GM18861 (cell line): ENCODE measurements at regions not wholly inside any gene's neighbourhood (a gene's known extent, or its start where the extent isn't known, plus 50 kb on each side); places are given as distances from the start of the nearest gene placed in this dataset.

Source experiments
- ATAC-seq: cut with Tn5 transposase; IDR thresholded peaks from one replicate; pipeline ENCODE4 v1.9.1; 2021; ENCODE audit not compliant: unreplicated experiment

DNA sequence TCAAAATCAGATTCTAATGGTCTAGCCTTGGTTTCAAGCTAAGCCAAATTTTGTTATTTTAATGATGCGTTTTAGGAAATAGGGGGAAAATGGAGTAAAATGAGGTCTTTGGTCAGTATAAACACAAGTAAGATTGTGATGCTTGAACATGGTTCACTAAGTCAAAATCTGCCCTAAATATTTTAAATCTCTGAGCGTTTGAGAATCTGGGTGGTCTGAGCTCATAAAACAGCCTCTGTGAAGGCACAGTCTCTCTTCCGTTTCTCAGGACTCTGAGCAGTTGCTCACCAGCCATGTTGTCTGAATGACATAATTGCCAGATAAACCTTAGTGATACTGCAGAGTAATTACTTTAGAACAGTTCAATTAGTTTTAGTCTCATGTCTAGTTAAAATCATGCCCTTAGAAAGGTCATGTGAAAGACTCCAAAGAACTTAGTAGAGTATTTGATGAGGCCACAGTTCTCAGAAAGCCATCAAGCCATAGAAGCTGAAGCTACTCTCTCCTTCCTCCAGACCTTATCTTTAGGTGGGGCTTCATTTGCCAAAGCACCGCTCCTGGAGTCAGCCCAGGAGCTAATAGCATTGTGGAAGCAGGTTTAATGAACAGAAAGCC is 257.1 kb upstream of the MAP3K1 start:
- no peak for ATAC-seq

DNA sequence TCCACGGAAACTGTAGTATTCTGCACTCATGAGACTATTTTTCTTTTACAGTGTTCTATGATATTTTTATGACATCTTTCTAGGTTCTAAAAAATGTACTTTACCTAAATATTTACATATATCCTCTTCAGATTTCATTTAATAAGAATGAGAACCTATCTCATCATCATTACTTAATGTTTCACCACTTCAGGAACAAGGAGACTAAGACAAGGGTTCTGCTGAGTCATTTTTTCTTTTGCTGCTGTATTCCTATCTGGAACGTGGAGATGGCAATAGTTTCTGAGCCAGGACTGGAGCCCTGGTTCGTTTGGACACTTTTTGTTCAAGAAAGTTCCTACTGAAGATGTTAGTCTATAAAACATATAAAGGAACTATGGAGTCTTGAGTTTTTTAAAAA is 258.2 kb upstream of the MAP3K1 start:
- ATAC-seq, result no peak

DNA sequence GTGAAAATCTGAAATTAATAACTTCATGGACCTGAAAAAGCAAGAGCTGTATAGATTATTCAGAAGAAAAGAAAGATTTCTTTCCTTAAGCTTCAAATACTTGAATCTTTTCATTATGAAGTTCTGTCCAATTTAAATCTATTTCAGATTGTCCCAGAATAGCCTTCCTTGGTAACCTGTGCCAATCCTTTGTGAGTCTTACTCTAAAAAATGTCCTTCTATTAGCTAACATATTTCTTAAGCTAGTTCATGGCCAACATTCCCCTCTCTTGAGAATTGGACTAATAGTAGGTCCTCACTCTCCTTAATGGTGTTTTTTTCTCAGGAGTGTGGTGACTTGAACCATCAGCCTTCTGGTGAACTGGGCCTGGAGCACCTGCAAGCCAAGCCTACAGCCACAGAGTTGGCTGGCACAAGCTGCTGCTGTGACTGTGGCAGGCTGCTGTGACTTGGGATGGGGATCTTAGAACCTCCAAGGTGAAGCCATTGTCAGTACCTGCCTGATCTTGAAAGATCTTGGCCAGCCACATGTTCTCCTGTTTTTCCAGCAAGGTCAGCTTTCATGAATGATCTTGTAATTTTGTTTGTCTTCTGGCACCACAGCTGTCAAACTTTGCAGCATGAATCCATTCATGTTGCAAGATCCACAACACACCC is 262.6 kb upstream of the MAP3K1 start:
- ATAC-seq, result no peak

DNA sequence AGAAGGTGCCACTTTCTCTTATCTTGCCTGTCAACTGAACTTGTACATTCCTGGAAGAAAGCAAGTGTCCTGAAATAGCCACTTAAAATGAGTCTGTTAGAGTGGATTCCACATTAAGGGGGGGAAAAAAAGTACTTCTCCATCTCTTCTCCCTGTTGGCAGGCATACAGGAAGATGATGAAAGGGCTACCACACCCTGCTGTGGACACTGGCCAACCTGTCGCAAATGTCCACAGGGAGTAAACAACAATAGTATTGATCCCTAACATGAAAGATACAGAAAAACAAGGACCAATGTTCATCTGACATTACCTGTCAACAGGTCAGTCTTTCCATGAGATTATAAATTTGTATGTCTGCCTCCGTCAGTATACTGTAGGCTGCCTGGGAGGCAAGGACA is 265.1 kb upstream of the MAP3K1 start:
- ATAC-seq, result no peak

DNA sequence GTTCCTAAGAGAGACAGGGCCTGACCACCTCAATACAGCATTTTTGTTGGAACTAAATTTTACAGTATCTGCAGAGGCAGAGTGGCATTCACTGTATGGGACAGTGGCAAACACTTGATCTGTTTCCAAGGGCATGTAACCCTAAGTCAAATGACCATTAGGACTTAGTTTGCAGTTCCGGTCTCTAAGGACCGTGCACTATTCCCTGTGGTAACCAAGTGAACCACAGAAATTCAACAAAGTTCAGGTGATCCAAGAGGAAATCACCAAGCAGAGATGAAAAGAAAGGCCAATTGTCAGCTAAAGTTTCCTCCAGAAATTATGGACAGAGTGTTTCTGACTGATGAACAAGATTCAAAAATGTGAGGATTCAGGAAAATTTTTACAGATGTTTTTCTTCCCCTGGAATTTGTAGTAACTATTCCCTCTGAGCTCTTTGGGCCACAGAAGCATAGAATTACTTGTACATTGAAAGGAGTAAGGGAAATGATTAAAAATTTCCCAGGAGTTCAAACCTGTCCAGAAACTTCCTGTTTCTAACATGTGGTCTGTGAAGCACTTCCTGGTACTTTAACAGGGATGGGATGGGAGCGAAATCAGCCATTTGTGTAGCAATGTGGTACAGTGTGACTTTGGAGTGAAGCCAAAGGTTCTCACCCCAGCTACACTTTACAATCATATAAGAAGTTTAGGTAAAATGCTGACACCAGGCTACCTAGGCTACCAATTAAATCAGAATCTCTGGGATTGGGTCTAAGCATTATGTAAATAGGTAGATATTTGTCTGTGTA is 266.1 kb upstream of the MAP3K1 start:
- no peak for ATAC-seq

DNA sequence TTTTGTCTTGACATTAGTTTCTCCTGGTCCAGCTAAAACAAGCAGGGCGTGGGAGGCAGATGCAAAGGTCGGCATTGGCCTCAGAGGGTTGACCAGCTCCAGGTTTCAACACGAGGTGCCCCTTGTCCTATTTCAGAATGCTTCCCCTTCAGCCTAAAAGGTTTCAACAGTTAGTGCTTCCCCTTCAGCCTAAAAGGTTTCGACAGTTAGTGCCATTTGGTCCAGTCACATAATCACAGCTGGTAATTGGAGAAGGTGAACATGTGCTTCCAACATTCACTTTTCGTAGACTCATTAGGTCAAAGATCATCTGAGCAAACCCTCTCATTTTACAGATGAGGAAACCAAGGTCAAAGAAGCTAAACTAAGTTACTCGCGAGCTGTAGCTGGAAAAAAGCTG is 270.3 kb upstream of the MAP3K1 start:
- no peak for ATAC-seq

DNA sequence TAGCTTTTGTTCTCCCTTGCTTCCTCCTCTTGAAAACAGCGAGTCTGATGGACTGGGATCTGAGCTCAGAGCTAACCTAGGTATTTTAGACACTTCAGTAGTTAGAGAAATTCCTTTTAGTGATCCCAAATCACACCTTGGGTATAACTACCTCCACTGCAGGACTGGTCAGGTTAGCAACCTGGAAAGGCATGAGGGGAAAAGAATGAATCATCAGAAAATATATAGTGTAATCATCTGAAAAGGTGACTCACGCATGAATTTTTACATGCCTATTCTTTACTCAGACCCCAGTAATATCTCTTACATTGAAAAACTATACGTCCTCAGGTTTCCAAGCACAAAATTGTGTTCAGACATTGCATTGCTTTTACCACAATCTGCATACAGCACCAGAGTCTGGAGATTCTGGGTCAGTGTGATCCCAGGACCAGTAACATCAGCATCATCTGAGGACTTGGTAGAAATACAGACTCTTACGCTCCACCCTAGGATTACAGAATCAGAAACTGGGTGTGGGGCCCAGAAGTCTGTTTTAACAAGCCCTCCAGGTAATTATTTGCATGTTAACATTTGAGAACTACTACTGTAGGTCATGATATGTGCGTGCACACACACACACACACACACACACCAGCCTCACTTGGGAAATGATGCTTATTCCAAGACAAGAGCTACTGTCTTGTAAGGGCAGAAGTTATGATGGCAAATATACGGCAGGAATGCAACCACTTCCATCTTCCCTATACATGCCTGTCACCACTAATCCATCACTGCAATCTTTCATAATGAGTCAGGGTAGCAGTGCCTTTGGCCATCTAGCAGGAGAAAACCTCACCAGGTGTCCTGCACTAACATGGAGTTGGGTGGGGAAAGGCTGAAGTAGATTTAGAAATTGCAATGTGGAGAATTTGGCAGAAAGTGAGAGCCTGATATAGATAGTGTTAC is 271.6 kb upstream of the MAP3K1 start:
- no peak for ATAC-seq

DNA sequence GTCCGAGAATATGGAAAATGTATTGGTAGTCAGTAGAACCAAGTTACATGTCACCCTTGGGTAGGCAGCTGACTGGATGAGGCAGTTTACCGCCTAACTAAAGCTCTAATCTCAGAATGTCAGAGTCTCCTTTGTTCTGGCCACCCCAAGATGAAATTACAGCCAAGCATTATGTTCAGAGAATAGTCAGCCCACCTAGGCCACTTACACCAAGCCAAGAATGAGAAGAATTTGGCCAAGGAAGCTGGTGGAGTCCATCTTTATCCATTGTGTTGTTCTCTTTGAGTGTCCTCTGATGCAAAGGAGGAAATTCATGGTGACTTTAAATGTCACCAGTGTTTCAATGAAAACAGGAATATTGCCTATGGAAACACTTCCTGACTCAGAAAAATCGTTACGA is 275.1 kb upstream of the MAP3K1 start:
- ATAC-seq, result no peak

DNA sequence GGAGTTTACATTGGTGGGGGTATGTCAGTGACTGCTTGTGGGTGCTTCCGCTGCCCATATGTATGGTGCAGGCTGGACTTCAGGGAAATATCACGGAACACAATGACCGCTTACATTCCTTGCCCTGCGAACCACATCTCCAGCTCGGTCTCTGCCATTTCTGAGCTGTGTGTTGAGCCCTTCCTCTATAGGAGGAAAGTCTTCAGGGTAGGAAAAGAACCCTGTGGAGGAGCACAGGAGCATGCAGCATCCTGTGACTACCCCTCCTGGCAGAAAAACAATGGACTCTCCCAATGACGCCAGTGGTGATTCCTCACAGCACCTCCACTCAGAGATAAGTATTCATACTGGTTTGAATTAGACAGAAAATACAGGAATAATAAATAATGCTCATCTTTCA is 276.8 kb upstream of the MAP3K1 start:
- no peak for ATAC-seq

DNA sequence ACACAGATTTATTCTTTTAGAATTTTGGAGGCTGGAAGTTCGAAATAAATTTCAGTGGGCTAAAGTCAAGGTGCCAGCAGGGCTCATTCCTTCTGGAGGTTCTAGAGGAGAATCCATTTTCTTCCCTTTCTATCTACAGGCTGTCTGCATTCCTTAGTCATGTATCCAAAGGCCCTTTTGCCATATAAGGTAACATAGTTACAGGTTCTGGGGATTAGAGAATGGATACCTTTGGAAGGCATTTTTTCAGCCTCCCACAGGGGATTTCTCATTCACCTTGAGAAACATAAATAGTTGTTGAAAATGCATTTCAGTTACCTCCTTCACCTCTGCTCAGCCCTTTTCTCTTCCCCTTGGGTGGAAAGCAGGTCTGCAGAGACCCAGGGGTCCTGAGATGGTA is 280.0 kb upstream of the MAP3K1 start:
- no peak for ATAC-seq

DNA sequence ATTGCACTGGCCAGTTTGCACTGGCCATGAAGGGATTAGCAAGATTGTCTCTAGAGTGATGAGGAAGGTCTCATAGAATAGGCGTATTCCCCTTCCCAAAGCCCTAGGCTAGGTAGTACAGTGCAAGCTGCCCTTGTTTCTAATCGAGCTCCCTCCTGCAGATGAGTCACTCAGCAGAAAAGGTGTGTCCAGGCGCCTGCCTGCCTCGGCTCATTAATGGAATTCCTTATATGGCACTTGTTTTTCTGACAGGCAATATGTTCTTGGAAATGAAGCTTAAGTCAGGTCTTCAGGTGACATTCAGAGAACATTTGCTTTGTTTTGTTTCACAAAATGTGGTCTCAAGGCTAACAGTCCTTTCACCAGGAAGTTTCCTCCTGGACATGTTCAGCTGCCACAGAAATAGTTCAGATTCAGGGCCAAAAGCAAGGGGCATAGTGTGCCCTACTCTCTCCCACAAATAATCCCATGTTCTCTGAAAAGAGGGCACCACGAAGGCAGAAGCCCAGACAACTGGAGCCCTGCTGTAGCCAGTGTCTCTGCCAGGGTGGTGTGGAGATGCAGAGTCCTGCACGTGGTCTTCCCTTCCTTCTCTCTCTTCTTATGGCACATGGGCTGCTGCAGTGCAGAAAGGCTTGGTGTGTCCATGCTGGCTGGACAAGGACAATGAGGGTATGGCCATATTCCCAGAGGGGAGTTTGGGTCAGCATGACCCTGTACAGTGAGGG is 281.1 kb upstream of the MAP3K1 start:
- no peak for ATAC-seq

DNA sequence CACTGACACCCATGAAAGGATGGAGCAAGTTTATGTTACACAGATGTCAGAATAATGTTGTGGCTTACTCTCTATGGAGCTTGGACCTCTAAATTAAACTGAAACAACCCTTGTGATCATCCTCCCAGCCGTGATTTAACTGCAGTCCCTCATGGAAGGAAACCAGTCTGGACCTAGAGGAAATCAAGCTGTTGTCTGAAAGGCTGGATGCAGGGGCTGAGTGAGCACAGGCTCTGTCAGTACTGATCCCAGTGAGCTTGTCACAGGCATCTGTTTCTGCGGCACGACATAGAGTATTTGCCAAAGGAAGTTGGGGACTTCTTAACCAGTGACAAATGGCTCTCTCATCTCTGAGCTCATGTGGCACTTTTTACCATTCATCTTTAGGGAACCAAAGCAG is 282.9 kb upstream of the MAP3K1 start:
- no peak for ATAC-seq

DNA sequence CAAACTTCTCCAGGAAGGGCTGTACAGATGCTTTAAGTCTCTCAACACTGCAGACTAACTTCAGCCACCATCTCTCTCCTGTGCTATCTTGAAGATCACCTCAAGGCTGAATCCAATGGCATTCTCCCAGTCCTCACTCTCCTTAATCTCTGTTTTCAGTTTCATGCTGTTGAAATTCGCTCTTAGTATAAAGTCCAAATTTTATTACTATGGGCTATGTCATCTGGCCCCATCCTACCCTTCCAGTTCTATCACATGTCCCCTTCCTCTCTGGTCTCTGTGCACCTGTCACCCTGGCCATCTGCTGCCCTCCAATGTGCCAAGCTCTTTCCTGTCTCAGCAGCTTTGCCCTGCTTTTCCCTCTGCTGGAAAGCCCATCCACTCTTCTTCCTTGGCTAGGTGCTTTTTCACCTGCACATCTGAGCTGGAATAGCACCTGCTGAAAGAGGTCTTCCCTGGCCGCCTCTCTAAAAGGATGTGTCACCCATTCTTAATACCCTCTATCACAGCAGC is 284.7 kb upstream of the MAP3K1 start:
- no peak for ATAC-seq

DNA sequence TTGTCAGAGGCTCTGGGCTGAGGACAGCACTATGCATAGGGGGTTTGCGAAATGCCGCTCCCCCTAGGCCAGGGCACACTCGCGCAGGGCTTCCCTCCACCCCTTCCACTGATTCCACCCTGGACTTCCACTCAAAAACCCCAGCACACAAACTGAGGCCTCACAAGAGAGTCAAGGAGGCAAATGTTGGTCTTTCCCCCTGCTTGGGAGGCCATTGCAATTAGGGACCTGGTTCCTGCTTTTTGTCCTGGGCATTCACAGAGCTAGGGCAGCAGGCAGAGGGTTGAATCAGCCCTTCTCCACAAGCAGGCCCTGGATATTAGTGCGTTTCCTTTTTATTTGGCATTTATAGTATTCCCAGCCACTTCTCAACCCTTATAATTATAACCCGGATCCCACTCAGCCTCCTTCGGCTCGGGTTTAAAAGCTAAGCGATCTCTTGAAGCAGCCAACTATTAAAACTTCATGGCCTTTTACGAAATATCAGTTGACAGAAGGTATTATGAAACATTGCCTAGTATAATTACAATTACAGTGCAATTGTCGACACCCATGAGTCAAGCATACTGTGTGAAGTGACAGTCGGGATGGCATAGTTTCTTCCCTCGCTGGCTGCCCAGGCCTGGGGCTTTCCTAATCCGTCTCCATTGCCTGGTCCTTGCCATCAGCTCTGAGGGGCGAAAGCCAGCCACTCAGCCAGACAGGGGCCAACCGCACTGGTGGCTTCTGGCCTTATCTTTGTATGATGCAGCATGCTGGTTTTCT is 285.5 kb upstream of the MAP3K1 start:
- no peak for ATAC-seq

DNA sequence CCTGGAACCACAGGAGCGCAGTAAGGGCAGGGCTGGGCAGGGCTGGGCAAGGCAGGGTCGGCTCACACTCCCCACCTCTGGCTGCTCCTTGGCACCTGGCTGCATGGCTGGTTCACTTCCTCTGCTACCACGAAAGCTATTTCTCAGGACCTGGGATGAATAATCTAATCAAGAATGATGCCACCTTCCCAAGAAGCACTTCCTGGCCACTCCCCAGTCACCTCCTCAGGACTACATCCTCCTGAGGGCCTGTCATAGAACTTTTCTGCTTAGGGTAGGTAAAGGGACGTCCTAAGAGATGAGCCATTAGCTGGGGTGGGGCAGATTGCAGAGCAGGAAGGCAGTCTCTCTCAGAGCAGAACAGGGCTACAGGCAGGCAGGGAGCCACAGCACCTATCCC is 288.2 kb upstream of the MAP3K1 start:
- no peak for ATAC-seq

DNA sequence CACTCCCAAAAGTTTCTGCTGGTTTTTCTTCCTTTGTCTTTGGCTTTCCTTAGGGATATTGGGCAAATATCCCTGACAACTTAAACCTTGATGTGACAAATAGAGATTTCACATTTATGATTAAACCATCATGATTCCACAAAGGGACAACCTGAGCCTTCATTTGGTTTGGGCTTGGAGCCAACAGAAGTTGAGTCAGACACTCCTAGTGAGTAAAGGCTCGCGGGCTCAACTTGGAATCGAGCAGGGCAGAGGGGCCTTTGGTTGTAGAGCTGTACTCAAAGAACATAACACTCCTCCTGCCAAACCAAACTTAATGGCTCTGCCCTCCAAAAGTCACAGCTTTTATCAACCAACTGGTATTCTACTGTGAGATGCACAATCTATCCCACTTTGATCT is 290.2 kb upstream of the MAP3K1 start:
- no peak for ATAC-seq

DNA sequence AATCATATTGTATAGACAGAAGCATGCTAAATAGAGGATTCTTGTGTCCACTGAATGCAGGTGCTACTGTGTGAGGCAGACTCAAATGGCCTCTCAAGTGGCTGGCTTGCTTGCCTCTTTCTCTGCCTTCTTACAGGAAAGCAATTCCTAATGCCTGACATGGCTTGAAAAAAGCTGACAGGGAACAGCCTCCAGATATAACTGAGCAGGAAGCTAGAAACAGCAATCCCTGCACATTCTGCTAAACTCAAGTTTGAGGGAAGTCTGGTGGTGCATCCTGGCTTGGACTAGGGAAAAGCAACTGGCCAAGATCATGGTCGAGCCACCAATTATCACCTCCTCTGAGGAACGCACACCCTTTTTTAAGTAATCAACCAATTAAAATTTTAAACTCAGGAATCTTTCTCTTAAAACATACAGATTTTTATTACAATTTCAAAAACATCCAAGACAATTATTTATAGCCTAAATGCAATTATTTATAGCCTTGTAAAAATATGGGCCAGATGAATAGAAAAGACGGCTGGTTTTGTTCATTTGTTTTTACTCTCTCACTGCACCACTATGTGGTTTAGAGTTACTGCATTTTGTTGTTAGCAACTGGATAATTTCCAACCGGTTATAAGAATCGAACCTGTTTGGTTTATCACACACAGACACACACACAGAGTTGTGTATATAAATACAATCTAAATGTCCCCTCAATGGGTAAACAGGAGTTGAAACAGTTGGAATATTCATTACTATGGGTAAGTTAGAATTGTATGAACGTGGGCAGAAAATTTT is 290.9 kb upstream of the ANKRD55 start:
- ATAC-seq, result no peak

DNA sequence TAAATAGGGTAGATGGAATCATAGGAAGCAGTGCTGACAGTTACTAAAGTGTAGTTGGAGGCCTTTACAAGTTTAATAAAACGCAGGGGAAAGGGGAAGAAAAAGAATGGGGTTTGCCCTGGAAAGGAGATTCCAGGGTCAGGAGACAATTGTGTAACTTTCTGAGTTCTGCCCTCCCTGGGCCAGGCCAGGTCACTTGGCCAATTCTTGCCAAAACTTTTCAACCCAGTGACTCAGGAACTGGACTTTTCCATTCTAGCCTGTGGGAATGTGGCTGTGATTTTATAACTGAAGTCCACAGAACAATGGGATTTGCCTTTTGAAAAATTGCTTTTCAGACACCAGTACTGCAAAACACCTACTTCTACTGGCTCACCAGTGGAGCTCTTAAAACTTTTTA is 289.8 kb upstream of the ANKRD55 start:
- no peak for ATAC-seq

DNA sequence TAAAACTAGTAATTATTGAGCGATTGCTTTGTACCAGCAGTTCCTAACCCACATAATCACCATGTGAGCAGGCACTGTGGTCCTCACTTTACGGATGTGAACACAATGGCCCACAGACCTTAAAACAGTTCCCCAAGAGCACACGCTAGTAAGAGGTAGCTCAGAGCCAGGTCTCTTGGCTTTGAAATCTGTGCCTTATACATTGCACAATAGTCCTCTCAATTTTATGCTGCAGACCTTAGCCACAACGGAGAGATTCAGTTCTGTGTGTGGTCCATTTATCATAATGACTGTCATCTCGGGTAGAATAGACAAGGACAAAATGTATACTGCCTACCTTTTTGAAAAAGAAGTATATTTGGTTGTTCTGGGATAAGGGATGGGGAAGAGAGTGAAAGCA is 289.0 kb upstream of the ANKRD55 start:
- no peak for ATAC-seq
